MCF 10A (cell line): ENCODE measurements at regions not wholly inside any gene's neighbourhood (a gene's known extent, or its start where the extent isn't known, plus 50 kb on each side); places are given as distances from the start of the nearest gene placed in this dataset.

Experiments used
- BruUV-seq: library from RNA; stranded (reverse); fragments of 400-500 nt; replicated peaks from 2 replicates; lab custom pipeline; 2021; lab: Mats Ljungman, UMichigan
- CTCF ChIA-PET: fragments of 300-600 bp; sonication (Branson Sonifier 250); formaldehyde crosslinking; extraction: SDS; loops from one replicate; lab custom pipeline; 2021; ENCODE audit warnings: antibody characterized with exemption, inconsistent platforms; lab: Yijun Ruan, JAX
- POLR2A ChIA-PET: fragments of 300-600, 350-650 bp; sonication (Branson Sonifier 250); formaldehyde crosslinking; extraction: SDS; loops from one replicate; lab custom pipeline; 2020; ENCODE audit warnings: antibody characterized with exemption, inconsistent platforms; lab: Yijun Ruan, JAX
- DNase-seq: peaks from one replicate; pipeline ENCODE4 v3.0.0-alpha.2; 2018; ENCODE audit not compliant: unreplicated experiment
- H3K27ac Mint-ChIP-seq: one replicate; pipeline ENCODE4 v1.8.0; 2022; ENCODE audit warnings: mild to moderate bottlenecking, low read depth, mixed read lengths; ENCODE audit not compliant: unreplicated experiment
- H3K27me3 Mint-ChIP-seq: one replicate; pipeline ENCODE4 v1.8.0; 2022; ENCODE audit warnings: mixed read lengths; ENCODE audit not compliant: insufficient read depth, unreplicated experiment
- H3K36me3 Mint-ChIP-seq: one replicate; pipeline ENCODE4 v1.8.0; 2022; ENCODE audit warnings: mild to moderate bottlenecking, moderate library complexity, mixed read lengths; ENCODE audit not compliant: insufficient read depth, unreplicated experiment
- H3K4me1 Mint-ChIP-seq: one replicate; pipeline ENCODE4 v1.8.0; 2022; ENCODE audit warnings: mixed read lengths; ENCODE audit not compliant: insufficient read depth, unreplicated experiment
- H3K4me3 Mint-ChIP-seq: one replicate; pipeline ENCODE4 v1.8.0; 2022; ENCODE audit warnings: mild to moderate bottlenecking, moderate library complexity, mixed read lengths; ENCODE audit not compliant: unreplicated experiment
- H3K9me3 Mint-ChIP-seq: one replicate; pipeline ENCODE4 v1.8.0; 2022; ENCODE audit warnings: mixed read lengths; ENCODE audit not compliant: unreplicated experiment
- CTCF ChIP-seq: fragments of 200-600 bp; IDR thresholded peaks from one replicate; pipeline ENCODE4 v1.8.0; 2022; ENCODE audit warnings: antibody characterized with exemption, mild to moderate bottlenecking; ENCODE audit not compliant: unreplicated experiment
- intact Hi-C: fragments of 100-400 bp; cut with micrococcal nuclease; formaldehyde crosslinking; loops from 2 replicates; pipeline ENCODE4 v1.14.1; 2022

- H3K36me3 Mint-ChIP-seq, result no peaks in the 10 kb centered on the region
- H3K27me3 Mint-ChIP-seq, result peaks cover 56% of the 10 kb centered on the region
Observed at GRCh38 chr1:22224631-22225030, 81.7 kb upstream of the WNT4 start.

GRCh38 chr1:22225858-22226589, 83.1 kb upstream of the WNT4 start:
- ChIA-PET POLR2A (no interaction called here), CTCF (no interaction called here)
- no peak overlapping the region for H3K4me3 Mint-ChIP-seq
- peaks cover 2% of the 10 kb centered on the region for H3K9me3 Mint-ChIP-seq
- H3K27ac Mint-ChIP-seq, result no peak overlapping the region
- no peaks in the 10 kb centered on the region for H3K36me3 Mint-ChIP-seq
- BruUV-seq, result no TSS peak
- intact Hi-C loops, result no loop called here
- H3K4me1 Mint-ChIP-seq, result peaks cover 16% of the 10 kb centered on the region
- TF ChIP-seq CTCF, result no peak
- peaks cover 42% of the 10 kb centered on the region for H3K27me3 Mint-ChIP-seq
- no peak for DNase-seq

More at GRCh38 chr1:22224631-22225030, 81.7 kb upstream of the WNT4 start:
- Mint-ChIP-seq H3K27ac (no peak overlapping the region), H3K4me3 (no peak overlapping the region), H3K9me3 (no peaks in the 10 kb centered on the region), H3K4me1 (peaks cover 6% of the 10 kb centered on the region)
- no peak for DNase-seq
- CTCF ChIA-PET, result interaction anchor here (1.1 kb wide), 1 partner anchor 92 kb away, joined by 3 read pairs; no protein-coding TSS in a partner anchor
- POLR2A ChIA-PET, result no interaction called here
- BruUV-seq, result no TSS peak
- intact Hi-C loops, result no loop called here
- TF ChIP-seq CTCF, result no peak

GRCh38 chr1:22228074-22228473, 85.2 kb upstream of the WNT4 start:
- peaks cover 6% of the 10 kb centered on the region for H3K36me3 Mint-ChIP-seq
- H3K27me3 Mint-ChIP-seq, result peaks cover 21% of the 10 kb centered on the region
- intact Hi-C loops, result no loop called here
- H3K9me3 Mint-ChIP-seq, result peaks cover 7% of the 10 kb centered on the region
- TF ChIP-seq CTCF, result no peak
- BruUV-seq, result no TSS peak
- H3K27ac Mint-ChIP-seq, result no peak overlapping the region
- POLR2A ChIA-PET, result no interaction called here
- DNase-seq, result no peak
- H3K4me3 Mint-ChIP-seq, result no peak overlapping the region
- CTCF ChIA-PET, result no interaction called here
- H3K4me1 Mint-ChIP-seq, result peaks cover 16% of the 10 kb centered on the region

- Mint-ChIP-seq H3K36me3 (peaks cover 6% of the 10 kb centered on the region), H3K27ac (no peak overlapping the region), H3K4me1 (peaks cover 16% of the 10 kb centered on the region), H3K4me3 (no peak overlapping the region), H3K9me3 (peaks cover 7% of the 10 kb centered on the region), H3K27me3 (peaks cover 18% of the 10 kb centered on the region)
- no peak for TF ChIP-seq CTCF
- no TSS peak for BruUV-seq
- DNase-seq, result no peak
- intact Hi-C loops, result no loop called here
- ChIA-PET CTCF (no interaction called here), POLR2A (no interaction called here)
Observed at GRCh38 chr1:22228505-22228911, 85.6 kb upstream of the WNT4 start.
